HepG2 (cell line): ENCODE measurements at regions not wholly inside any gene's neighbourhood (a gene's known extent, or its start where the extent isn't known, plus 50 kb on each side); places are given as distances from the start of the nearest gene placed in this dataset.

Experiments used
- ATAC-seq: fragments of 200-7000 bp; cut with Tn5 transposase; 3 replicates; pipeline ENCODE4 v1.9.1; 2020; ENCODE audit warnings: mild to moderate bottlenecking, moderate library complexity
- BruUV-seq: library from RNA; stranded (reverse); fragments of 400-500 nt; replicated peaks from 2 replicates; lab custom pipeline; 2021; lab: Mats Ljungman, UMichigan
- CTCF ChIA-PET: fragments of 300-600 bp; formaldehyde crosslinking; extraction: SDS; loops from one replicate; lab custom pipeline; 2021; ENCODE audit warnings: low total read pairs, inconsistent platforms, low intra/inter-chr PET ratio; lab: Yijun Ruan, JAX
- POLR2A ChIA-PET: fragments of 350-600 bp; sonication (Branson Sonifier 250); formaldehyde crosslinking; loops from one replicate; lab custom pipeline; 2020; ENCODE audit warnings: antibody characterized with exemption, inconsistent platforms; lab: Yijun Ruan, JAX
- DNase-seq: peaks from one replicate; pipeline ENCODE4 v3.0.0-alpha.2; 2015; ENCODE audit warnings: low spot score
- FAIRE-seq: peaks from 3 replicates; lab custom pipeline; 2011; peaks lifted over from hg19 to GRCh38; lab: Jason Lieb, UNC
- H2AFZ ChIP-seq: one replicate; pipeline ENCODE4 v1.6.1; 2011; ENCODE audit warnings: low read length, inconsistent platforms
- H3K27ac ChIP-seq: fragments of 300-600 bp; 3 replicates; pipeline ENCODE4 v1.8.0; 2011; ENCODE audit warnings: mixed run types, mild to moderate bottlenecking, mixed read lengths, low read length, inconsistent platforms; ENCODE audit not compliant: insufficient read depth; ENCODE audit errors: extremely low read length
- H3K27me3 ChIP-seq, 2 experiments: fragments of 200-600 bp in 1 of 2; 2 replicates in 1 of 2; 3 replicates in 1 of 2; pipeline versions ENCODE4 v1.6.0 to v1.8.0; 2011; ENCODE audit warnings: low read length in 2 of 2, mild to moderate bottlenecking in 2 of 2, moderate library complexity in 2 of 2, inconsistent platforms in 1 of 2; ENCODE audit not compliant: insufficient read depth in 2 of 2, control insufficient read depth in 1 of 2
- H3K36me3 ChIP-seq, 2 experiments: fragments of 200-600 bp in 1 of 2; replicated peaks in 1 of 2; 2 replicates in 1 of 2; 3 replicates in 1 of 2; pipeline versions ENCODE4 v1.5.1 to v1.8.0; 2011; ENCODE audit warnings: low read length in 2 of 2, inconsistent platforms in 1 of 2; ENCODE audit not compliant: insufficient read depth in 2 of 2, control insufficient read depth in 1 of 2
- H3K4me1 ChIP-seq: 2 replicates; pipeline ENCODE4 v1.5.1; 2012; ENCODE audit warnings: low read length, inconsistent platforms; ENCODE audit not compliant: insufficient read depth
- H3K4me2 ChIP-seq: 2 replicates; pipeline ENCODE4 v1.6.0; 2011; ENCODE audit warnings: low read depth, low read length, inconsistent platforms
- H3K4me3 ChIP-seq, 3 experiments: fragments of 200-600 bp in 1 of 3; sonication (generic), shearing (Covaris generic) in 1 of 3; replicated peaks in 1 of 3; 2 replicates each; pipeline ENCODE4 v1.5.1; 2011 to 2016; ENCODE audit warnings: low read length in 3 of 3, inconsistent platforms in 2 of 3, low read depth in 2 of 3, mild to moderate bottlenecking in 2 of 3, control low read depth in 1 of 3, mixed read lengths in 1 of 3; ENCODE audit not compliant: insufficient read depth in 1 of 3
- H3K79me2 ChIP-seq: one replicate; pipeline ENCODE4 v1.6.1; 2011; ENCODE audit warnings: low read length, inconsistent platforms; ENCODE audit not compliant: insufficient read depth
- H3K9ac ChIP-seq: 2 replicates; pipeline ENCODE4 v1.6.0; 2011; ENCODE audit warnings: mild to moderate bottlenecking, low read depth, low read length, inconsistent platforms; ENCODE audit not compliant: insufficient read depth
- H3K9me3 ChIP-seq: 2 replicates; pipeline ENCODE4 v1.5.1; 2012; ENCODE audit warnings: mild to moderate bottlenecking, low read length
- H4K20me1 ChIP-seq: 2 replicates; pipeline ENCODE4 v1.6.0; 2011; ENCODE audit warnings: inconsistent platforms, mild to moderate bottlenecking, low read length, moderate library complexity; ENCODE audit not compliant: insufficient read depth
- NAIF1 ChIP-seq: sonication (generic); formaldehyde crosslinking; IDR thresholded peaks from 2 replicates; pipeline ENCODE4 v1.5.0; 2020; ENCODE audit warnings: mild to moderate bottlenecking, missing genetic modification reagents, borderline replicate concordance
- ZSCAN30 ChIP-seq: sonication (generic); formaldehyde crosslinking; IDR thresholded peaks from 2 replicates; pipeline ENCODE4 v1.5.0; 2020; ENCODE audit warnings: mild to moderate bottlenecking, missing genetic modification reagents
- WGBS: methylation state at CpG from one replicate; pipeline ENCODE4 v1.1.6; 2017; ENCODE audit warnings: low lambda C conversion rate; 5-methylcytosine and 5-hydroxymethylcytosine counted together
- in situ Hi-C: cut with HindIII; loops from 2 replicates; pipeline ENCODE4 v1.10.0; 2017; ENCODE audit warnings: low pct_unique_long_range_greater_than_20kb; ENCODE audit not compliant: extremely low pct_ligation_motif_present
- intact Hi-C: fragments of 100-400 bp; cut with micrococcal nuclease; formaldehyde crosslinking; loops from one replicate; pipeline ENCODE4 v1.10.0; 2022; ENCODE audit not compliant: unreplicated experiment
- TF ChIP-seq, protein P1 (sequence below): sonication (generic); formaldehyde crosslinking; IDR thresholded peaks from 2 replicates; pipeline ENCODE4 v1.4.0; 2020; ENCODE audit warnings: missing genetic modification reagents

DNA sequence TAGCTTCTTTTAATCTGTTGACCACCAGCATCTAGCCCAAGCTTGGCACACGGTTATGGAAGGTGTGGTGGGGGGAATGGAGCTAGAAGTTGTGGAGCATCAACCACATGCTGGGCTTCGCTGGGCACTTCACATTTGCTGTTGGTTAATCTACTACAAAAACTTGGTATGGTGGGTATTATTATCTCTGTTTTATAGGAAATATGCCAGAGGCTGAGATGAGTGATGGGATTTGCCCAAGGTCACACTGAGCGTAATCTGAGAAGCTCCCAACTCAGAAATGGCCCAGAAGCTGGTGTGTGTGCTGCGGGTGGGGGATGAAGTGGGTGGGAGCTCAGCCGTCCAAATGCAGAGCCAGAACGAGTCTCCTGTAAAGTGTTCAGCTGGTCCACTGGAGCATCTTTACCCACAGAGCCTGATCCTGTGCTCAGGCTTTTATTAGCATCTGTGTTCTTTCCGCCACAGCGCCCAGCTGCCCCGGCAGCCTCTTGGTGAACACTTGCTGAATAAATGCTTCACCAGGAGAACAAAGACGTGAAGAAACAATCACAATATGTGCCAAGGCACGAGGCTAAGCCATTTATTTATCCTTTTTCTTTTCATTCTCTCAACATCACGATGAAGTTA lies 98.6 kb upstream of the JUN start:
- Histone ChIP-seq H2AFZ (no peak overlapping the region), H3K9ac (peak overlapping the region; percentile 42), H3K79me2 (no peaks in the 10 kb centered on the region)
- POLR2A ChIA-PET = interaction anchor here (1.0 to 5.4 kb wide), 8 partner anchors 10 to 414 kb away, joined by 3 to 38 read pairs (median 4); partner anchors contain the start of genes FGGY and JUN
- intact Hi-C loops = loop anchor here (2.0 to 10.0 kb wide), 2 partner anchors 98 to 412 kb away; partner anchors contain the start of genes FGGY and JUN
- no peak for ATAC-seq
- TF ChIP-seq ZSCAN30 = no peak
- TF ChIP-seq, protein P1, sequence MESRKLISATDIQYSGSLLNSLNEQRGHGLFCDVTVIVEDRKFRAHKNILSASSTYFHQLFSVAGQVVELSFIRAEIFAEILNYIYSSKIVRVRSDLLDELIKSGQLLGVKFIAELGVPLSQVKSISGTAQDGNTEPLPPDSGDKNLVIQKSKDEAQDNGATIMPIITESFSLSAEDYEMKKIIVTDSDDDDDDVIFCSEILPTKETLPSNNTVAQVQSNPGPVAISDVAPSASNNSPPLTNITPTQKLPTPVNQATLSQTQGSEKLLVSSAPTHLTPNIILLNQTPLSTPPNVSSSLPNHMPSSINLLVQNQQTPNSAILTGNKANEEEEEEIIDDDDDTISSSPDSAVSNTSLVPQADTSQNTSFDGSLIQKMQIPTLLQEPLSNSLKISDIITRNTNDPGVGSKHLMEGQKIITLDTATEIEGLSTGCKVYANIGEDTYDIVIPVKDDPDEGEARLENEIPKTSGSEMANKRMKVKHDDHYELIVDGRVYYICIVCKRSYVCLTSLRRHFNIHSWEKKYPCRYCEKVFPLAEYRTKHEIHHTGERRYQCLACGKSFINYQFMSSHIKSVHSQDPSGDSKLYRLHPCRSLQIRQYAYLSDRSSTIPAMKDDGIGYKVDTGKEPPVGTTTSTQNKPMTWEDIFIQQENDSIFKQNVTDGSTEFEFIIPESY (CRISPR knock-in tag) = peak; percentile 74; the same call in 1 of the 2 replicates
- 0 out of 2 replicates have a peak, but pooled peaks have one; percentile 31 for TF ChIP-seq NAIF1 (CRISPR knock-in tag)
- TF ChIP-seq, all 625 proteins: peak for 2
- Histone ChIP-seq H3K4me2 (peak overlapping the region; percentile 40; the same call in 1 of the 2 replicates), H3K4me3 (no peak overlapping the region), H3K4me1 (peaks cover 71% of the 10 kb centered on the region), H3K9me3 (no peaks in the 10 kb centered on the region), H3K27me3 (no peaks in the 10 kb centered on the region), H3K36me3 (no peaks in the 10 kb centered on the region), H3K27ac (peak overlapping the region; percentile 77), H4K20me1 (no peaks in the 10 kb centered on the region)
- no TSS peak for BruUV-seq
- no peak for FAIRE-seq
- WGBS = 86% methylated on average over 11 of the region's 12 CpGs
- CTCF ChIA-PET = no interaction called here
- in situ Hi-C loops = loop anchor here (5.0 kb wide), 1 partner anchor 95 kb away; no protein-coding TSS in a partner anchor
- no peak for DNase-seq
